WTC11 (cell line): ENCODE measurements at regions not wholly inside any gene's neighbourhood (a gene's known extent, or its start where the extent isn't known, plus 50 kb on each side); places are given as distances from the start of the nearest gene placed in this dataset.

Experiments
- ATAC-seq: fragments of 200-7000 bp; cut with Tn5 transposase; 2 replicates; pipeline ENCODE4 v1.10.0; 2021; ENCODE audit warnings: mild to moderate bottlenecking, moderate library complexity
- CTCF ChIA-PET: fragments of 300-600 bp; sonication (Branson Sonifier 250); formaldehyde crosslinking; loops from one replicate; lab custom pipeline; 2021; ENCODE audit warnings: antibody characterized with exemption; lab: Charles Lee
- POLR2A ChIA-PET: fragments of 350-600 bp; sonication (Branson Sonifier 250); formaldehyde crosslinking; loops from one replicate; lab custom pipeline; 2021; ENCODE audit warnings: antibody characterized with exemption; lab: Charles Lee
- DNase-seq: peaks from one replicate; pipeline ENCODE4 v3.0.0; 2021; ENCODE audit warnings: low spot score
- H3K27ac Mint-ChIP-seq: 2 replicates; pipeline ENCODE4 v1.8.0; 2021; ENCODE audit warnings: mixed read lengths
- H3K27me3 Mint-ChIP-seq: 2 replicates; pipeline ENCODE4 v1.8.0; 2021; ENCODE audit warnings: low read depth, mild to moderate bottlenecking, moderate library complexity, mixed read lengths
- H3K36me3 Mint-ChIP-seq: 2 replicates; pipeline ENCODE4 v1.8.0; 2021; ENCODE audit warnings: mixed read lengths
- H3K4me1 Mint-ChIP-seq: 2 replicates; pipeline ENCODE4 v1.8.0; 2022; ENCODE audit warnings: mixed read lengths
- H3K4me3 Mint-ChIP-seq: 2 replicates; pipeline ENCODE4 v1.8.0; 2021; ENCODE audit warnings: mild to moderate bottlenecking, moderate library complexity, mixed read lengths
- H3K9me3 Mint-ChIP-seq: 2 replicates; pipeline ENCODE4 v1.8.0; 2021; ENCODE audit warnings: mixed read lengths
- CREM ChIP-seq: sonication (generic); formaldehyde crosslinking; IDR thresholded peaks from 2 replicates; pipeline ENCODE4 v1.8.1; 2022; ENCODE audit warnings: mild to moderate bottlenecking, missing genetic modification reagents, moderate library complexity
- E2F1 ChIP-seq: sonication (generic); formaldehyde crosslinking; IDR thresholded peaks from 2 replicates; pipeline ENCODE4 v1.8.0; 2022; ENCODE audit warnings: mild to moderate bottlenecking, missing genetic modification reagents
- FOXJ3 ChIP-seq: sonication (generic); formaldehyde crosslinking; IDR thresholded peaks from 2 replicates; pipeline ENCODE4 v1.9.0; 2021; ENCODE audit warnings: missing genetic modification reagents, mild to moderate bottlenecking, borderline replicate concordance
- FOXP1 ChIP-seq: sonication (generic); formaldehyde crosslinking; IDR thresholded peaks from 2 replicates; pipeline ENCODE4 v1.8.0; 2022; ENCODE audit warnings: missing genetic modification reagents, mild to moderate bottlenecking, moderate library complexity, borderline replicate concordance
- GABPB1 ChIP-seq: sonication (generic); formaldehyde crosslinking; IDR thresholded peaks from 2 replicates; pipeline ENCODE4 v1.8.1; 2023; ENCODE audit warnings: mild to moderate bottlenecking, missing genetic modification reagents
- IRF2 ChIP-seq: sonication (generic); formaldehyde crosslinking; IDR thresholded peaks from 2 replicates; pipeline ENCODE4 v1.8.0; 2022; ENCODE audit warnings: low read depth, missing genetic modification reagents, borderline replicate concordance
- JUN ChIP-seq: sonication (generic); formaldehyde crosslinking; IDR thresholded peaks from 2 replicates; pipeline ENCODE4 v1.8.0; 2023; ENCODE audit warnings: mild to moderate bottlenecking, missing genetic modification reagents
- KAT7 ChIP-seq: sonication (generic); formaldehyde crosslinking; IDR thresholded peaks from 2 replicates; pipeline ENCODE4 v1.8.1; 2023; ENCODE audit warnings: missing genetic modification reagents, mild to moderate bottlenecking, borderline replicate concordance
- NR2C2 ChIP-seq: sonication (generic); formaldehyde crosslinking; IDR thresholded peaks from 2 replicates; pipeline ENCODE4 v1.8.0; 2022; ENCODE audit warnings: mild to moderate bottlenecking, missing genetic modification reagents
- NR3C1 ChIP-seq: sonication (generic); formaldehyde crosslinking; conservative IDR thresholded peaks from 2 replicates; pipeline ENCODE4 v1.8.1; 2023; ENCODE audit warnings: low read depth, mild to moderate bottlenecking, missing genetic modification reagents
- PREB ChIP-seq: sonication (generic); formaldehyde crosslinking; IDR thresholded peaks from 2 replicates; pipeline ENCODE4 v1.8.1; 2022; ENCODE audit warnings: mild to moderate bottlenecking, missing genetic modification reagents, moderate library complexity, borderline replicate concordance
- SP1 ChIP-seq: sonication (generic); formaldehyde crosslinking; conservative IDR thresholded peaks from 2 replicates; pipeline ENCODE4 v1.8.1; 2022; ENCODE audit warnings: missing genetic modification reagents
- ZNF317 ChIP-seq: sonication (generic); formaldehyde crosslinking; IDR thresholded peaks from 2 replicates; pipeline ENCODE4 v1.8.1; 2023; ENCODE audit warnings: low read depth, mild to moderate bottlenecking, moderate library complexity, missing genetic modification reagents, borderline replicate concordance
- ZNF671 ChIP-seq: fragments of 250-450 bp; sonication (Bioruptor Pico); IDR thresholded peaks from 2 replicates; pipeline ENCODE4 v1.8.0; 2021; ENCODE audit warnings: mild to moderate bottlenecking
- TF ChIP-seq, protein P1 (sequence below): fragments of 200-600 bp; IDR thresholded peaks from 2 replicates; pipeline ENCODE4 v1.8.0; 2022; ENCODE audit warnings: antibody characterized with exemption
- TF ChIP-seq, protein P2 (sequence below): sonication (generic); formaldehyde crosslinking; IDR thresholded peaks from 2 replicates; pipeline ENCODE4 v1.8.1; 2023; ENCODE audit warnings: mild to moderate bottlenecking, missing genetic modification reagents, borderline replicate concordance
- TF ChIP-seq, protein P3 (sequence below): sonication (generic); formaldehyde crosslinking; IDR thresholded peaks from 2 replicates; pipeline ENCODE4 v1.8.0; 2023; ENCODE audit warnings: mild to moderate bottlenecking, missing genetic modification reagents
- TF ChIP-seq, protein P4 (sequence below): fragments of 250-450 bp; sonication (Bioruptor Pico); IDR thresholded peaks from 2 replicates; pipeline ENCODE4 v2.1.2; 2022; ENCODE audit warnings: mild to moderate bottlenecking, moderate library complexity

DNA sequence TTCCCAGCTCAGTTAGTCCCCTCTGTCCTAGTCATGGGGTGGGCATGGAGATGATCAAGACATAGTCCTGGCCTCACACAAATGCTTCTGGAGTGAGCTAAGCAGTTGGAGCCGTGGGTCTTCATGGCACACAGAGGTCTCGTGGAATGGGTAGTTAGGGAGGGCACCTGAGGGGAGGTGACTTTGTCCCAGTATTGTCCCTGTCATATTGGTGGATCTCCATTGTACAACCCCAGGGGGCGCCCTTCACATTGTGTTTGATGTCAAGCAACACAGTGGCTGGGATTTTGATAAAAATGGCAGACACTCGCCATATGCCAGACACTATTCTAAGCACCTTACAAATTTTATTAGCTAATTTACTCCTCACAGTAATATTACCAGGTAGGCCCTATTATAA lies 175.4 kb upstream of the LHX5 start:
- no peak for ATAC-seq
- POLR2A ChIA-PET, result no interaction called here
- TF ChIP-seq, protein P1, sequence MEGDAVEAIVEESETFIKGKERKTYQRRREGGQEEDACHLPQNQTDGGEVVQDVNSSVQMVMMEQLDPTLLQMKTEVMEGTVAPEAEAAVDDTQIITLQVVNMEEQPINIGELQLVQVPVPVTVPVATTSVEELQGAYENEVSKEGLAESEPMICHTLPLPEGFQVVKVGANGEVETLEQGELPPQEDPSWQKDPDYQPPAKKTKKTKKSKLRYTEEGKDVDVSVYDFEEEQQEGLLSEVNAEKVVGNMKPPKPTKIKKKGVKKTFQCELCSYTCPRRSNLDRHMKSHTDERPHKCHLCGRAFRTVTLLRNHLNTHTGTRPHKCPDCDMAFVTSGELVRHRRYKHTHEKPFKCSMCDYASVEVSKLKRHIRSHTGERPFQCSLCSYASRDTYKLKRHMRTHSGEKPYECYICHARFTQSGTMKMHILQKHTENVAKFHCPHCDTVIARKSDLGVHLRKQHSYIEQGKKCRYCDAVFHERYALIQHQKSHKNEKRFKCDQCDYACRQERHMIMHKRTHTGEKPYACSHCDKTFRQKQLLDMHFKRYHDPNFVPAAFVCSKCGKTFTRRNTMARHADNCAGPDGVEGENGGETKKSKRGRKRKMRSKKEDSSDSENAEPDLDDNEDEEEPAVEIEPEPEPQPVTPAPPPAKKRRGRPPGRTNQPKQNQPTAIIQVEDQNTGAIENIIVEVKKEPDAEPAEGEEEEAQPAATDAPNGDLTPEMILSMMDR, result peak; percentile 42; the same call in 1 of the 2 replicates
- TF ChIP-seq ZNF671 (CRISPR knock-in tag) (no peak), NR3C1 (CRISPR knock-in tag) (no peak), JUN (CRISPR knock-in tag) (no peak), PREB (no peak)
- TF ChIP-seq, all 79 proteins: peak for 1
- H3K4me1 Mint-ChIP-seq, result peaks cover 19% of the 10 kb centered on the region
- no peak overlapping the region for H3K27ac Mint-ChIP-seq
- H3K36me3 Mint-ChIP-seq, result no peaks in the 10 kb centered on the region
- CTCF ChIA-PET, result interaction anchor here (0.7 to 3.3 kb wide), 8 partner anchors 10 to 208 kb away, joined by 3 to 10 read pairs (median 3); no protein-coding TSS in a partner anchor
- H3K4me3 Mint-ChIP-seq, result no peak overlapping the region
- H3K9me3 Mint-ChIP-seq, result no peaks in the 10 kb centered on the region
- peak; percentile 64 for DNase-seq
- H3K27me3 Mint-ChIP-seq, result peaks cover 11% of the 10 kb centered on the region

- H3K27ac Mint-ChIP-seq, result no peak overlapping the region
- TF ChIP-seq, protein P2, sequence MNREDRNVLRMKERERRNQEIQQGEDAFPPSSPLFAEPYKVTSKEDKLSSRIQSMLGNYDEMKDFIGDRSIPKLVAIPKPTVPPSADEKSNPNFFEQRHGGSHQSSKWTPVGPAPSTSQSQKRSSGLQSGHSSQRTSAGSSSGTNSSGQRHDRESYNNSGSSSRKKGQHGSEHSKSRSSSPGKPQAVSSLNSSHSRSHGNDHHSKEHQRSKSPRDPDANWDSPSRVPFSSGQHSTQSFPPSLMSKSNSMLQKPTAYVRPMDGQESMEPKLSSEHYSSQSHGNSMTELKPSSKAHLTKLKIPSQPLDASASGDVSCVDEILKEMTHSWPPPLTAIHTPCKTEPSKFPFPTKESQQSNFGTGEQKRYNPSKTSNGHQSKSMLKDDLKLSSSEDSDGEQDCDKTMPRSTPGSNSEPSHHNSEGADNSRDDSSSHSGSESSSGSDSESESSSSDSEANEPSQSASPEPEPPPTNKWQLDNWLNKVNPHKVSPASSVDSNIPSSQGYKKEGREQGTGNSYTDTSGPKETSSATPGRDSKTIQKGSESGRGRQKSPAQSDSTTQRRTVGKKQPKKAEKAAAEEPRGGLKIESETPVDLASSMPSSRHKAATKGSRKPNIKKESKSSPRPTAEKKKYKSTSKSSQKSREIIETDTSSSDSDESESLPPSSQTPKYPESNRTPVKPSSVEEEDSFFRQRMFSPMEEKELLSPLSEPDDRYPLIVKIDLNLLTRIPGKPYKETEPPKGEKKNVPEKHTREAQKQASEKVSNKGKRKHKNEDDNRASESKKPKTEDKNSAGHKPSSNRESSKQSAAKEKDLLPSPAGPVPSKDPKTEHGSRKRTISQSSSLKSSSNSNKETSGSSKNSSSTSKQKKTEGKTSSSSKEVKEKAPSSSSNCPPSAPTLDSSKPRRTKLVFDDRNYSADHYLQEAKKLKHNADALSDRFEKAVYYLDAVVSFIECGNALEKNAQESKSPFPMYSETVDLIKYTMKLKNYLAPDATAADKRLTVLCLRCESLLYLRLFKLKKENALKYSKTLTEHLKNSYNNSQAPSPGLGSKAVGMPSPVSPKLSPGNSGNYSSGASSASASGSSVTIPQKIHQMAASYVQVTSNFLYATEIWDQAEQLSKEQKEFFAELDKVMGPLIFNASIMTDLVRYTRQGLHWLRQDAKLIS (CRISPR knock-in tag), result no peak
- no peak for TF ChIP-seq GABPB1 (CRISPR knock-in tag)
- TF ChIP-seq, protein P3, sequence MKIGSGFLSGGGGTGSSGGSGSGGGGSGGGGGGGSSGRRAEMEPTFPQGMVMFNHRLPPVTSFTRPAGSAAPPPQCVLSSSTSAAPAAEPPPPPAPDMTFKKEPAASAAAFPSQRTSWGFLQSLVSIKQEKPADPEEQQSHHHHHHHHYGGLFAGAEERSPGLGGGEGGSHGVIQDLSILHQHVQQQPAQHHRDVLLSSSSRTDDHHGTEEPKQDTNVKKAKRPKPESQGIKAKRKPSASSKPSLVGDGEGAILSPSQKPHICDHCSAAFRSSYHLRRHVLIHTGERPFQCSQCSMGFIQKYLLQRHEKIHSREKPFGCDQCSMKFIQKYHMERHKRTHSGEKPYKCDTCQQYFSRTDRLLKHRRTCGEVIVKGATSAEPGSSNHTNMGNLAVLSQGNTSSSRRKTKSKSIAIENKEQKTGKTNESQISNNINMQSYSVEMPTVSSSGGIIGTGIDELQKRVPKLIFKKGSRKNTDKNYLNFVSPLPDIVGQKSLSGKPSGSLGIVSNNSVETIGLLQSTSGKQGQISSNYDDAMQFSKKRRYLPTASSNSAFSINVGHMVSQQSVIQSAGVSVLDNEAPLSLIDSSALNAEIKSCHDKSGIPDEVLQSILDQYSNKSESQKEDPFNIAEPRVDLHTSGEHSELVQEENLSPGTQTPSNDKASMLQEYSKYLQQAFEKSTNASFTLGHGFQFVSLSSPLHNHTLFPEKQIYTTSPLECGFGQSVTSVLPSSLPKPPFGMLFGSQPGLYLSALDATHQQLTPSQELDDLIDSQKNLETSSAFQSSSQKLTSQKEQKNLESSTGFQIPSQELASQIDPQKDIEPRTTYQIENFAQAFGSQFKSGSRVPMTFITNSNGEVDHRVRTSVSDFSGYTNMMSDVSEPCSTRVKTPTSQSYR (CRISPR knock-in tag), result no peak
- no peak for TF ChIP-seq IRF2 (CRISPR knock-in tag)
- TF ChIP-seq ZNF317 (CRISPR knock-in tag), result no peak
- TF ChIP-seq FOXP1 (CRISPR knock-in tag), result no peak
- no peaks in the 10 kb centered on the region for H3K9me3 Mint-ChIP-seq
- DNase-seq, result no peak
- CTCF ChIA-PET, result no interaction called here
- ATAC-seq, result no peak
- peaks cover 28% of the 10 kb centered on the region for H3K4me1 Mint-ChIP-seq
- POLR2A ChIA-PET, result no interaction called here
- peaks cover 11% of the 10 kb centered on the region for H3K27me3 Mint-ChIP-seq
- no peaks in the 10 kb centered on the region for H3K36me3 Mint-ChIP-seq
- no peak overlapping the region for H3K4me3 Mint-ChIP-seq
Measured at GRCh38 chr12:113645603-113646002, 173.9 kb upstream of the LHX5 start.

GRCh38 chr12:113645183-113645582 lies 173.5 kb upstream of the LHX5 start:
- H3K27me3 Mint-ChIP-seq, result peaks cover 11% of the 10 kb centered on the region
- TF ChIP-seq E2F1 (no peak), SP1 (CRISPR knock-in tag) (no peak), KAT7 (CRISPR knock-in tag) (no peak), NR2C2 (CRISPR knock-in tag) (no peak), FOXJ3 (no peak), CREM (CRISPR knock-in tag) (no peak), GABPB1 (CRISPR knock-in tag) (no peak)
- TF ChIP-seq, protein P4, sequence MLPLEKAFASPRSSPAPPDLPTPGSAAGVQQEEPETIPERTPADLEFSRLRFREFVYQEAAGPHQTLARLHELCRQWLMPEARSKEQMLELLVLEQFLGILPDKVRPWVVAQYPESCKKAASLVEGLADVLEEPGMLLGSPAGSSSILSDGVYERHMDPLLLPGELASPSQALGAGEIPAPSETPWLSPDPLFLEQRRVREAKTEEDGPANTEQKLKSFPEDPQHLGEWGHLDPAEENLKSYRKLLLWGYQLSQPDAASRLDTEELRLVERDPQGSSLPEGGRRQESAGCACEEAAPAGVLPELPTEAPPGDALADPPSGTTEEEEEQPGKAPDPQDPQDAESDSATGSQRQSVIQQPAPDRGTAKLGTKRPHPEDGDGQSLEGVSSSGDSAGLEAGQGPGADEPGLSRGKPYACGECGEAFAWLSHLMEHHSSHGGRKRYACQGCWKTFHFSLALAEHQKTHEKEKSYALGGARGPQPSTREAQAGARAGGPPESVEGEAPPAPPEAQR (CRISPR knock-in tag), result no peak

More at GRCh38 chr12:113645183-113645582, 173.5 kb upstream of the LHX5 start:
- H3K4me1 Mint-ChIP-seq, result peaks cover 26% of the 10 kb centered on the region
- DNase-seq (no peak), ATAC-seq (no peak)
- no peak overlapping the region for H3K4me3 Mint-ChIP-seq
- POLR2A ChIA-PET, result no interaction called here
- CTCF ChIA-PET, result no interaction called here
- H3K9me3 Mint-ChIP-seq, result no peaks in the 10 kb centered on the region
- H3K36me3 Mint-ChIP-seq, result no peaks in the 10 kb centered on the region
- no peak overlapping the region for H3K27ac Mint-ChIP-seq
